Lower leg skin (tissue), 3 donors: ENCODE measurements at regions not wholly inside any gene's neighbourhood (a gene's known extent, or its start where the extent isn't known, plus 50 kb on each side); places are given as distances from the start of the nearest gene placed in this dataset.

ENCODE experiments used
- CTCF ChIP-seq, 3 donors: fragments of 450-650 bp; IDR thresholded peaks; one replicate each; pipeline ENCODE4 v1.5.1; 2016; ENCODE audit warnings: antibody characterized with exemption in 3 of 3, mild to moderate bottlenecking in 3 of 3, moderate library complexity in 2 of 3
- POLR2A ChIP-seq, 2 donors: fragments of 450-650 bp; IDR thresholded peaks; one replicate each; pipeline ENCODE4 v1.6.1; 2016 to 2017; ENCODE audit warnings: antibody characterized with exemption in 2 of 2, mild to moderate bottlenecking in 1 of 2, moderate library complexity in 1 of 2

DNA sequence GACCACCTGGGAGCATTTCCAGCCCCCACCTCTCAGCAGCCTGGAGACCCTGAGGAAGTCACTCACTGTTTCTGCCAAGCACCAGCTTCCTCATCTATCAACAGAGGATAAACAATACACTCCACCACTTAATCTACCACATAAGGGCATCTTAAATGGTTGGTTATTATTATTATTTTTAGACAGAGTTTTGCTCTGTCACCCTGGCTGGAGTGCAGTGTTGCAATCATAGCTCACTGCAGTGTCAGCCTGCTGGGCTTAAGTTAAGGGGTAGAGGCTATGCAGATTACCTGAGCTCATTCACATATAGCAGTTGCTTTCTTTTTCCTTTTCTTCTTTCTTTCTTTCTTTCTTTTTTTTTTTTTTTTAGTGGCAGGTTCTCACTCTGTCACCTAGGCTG lies 59.5 kb upstream of the ELN start:
- TF ChIP-seq CTCF (IDR thresholded peaks at IDR 0.05): no peak
- TF ChIP-seq POLR2A (IDR thresholded peaks at IDR 0.05): no peak
